ENCODE measurements at regions not wholly inside any gene's neighbourhood (a gene's known extent, or its start where the extent isn't known, plus 50 kb on each side); places are given as distances from the start of the nearest gene placed in this dataset.

DNA sequence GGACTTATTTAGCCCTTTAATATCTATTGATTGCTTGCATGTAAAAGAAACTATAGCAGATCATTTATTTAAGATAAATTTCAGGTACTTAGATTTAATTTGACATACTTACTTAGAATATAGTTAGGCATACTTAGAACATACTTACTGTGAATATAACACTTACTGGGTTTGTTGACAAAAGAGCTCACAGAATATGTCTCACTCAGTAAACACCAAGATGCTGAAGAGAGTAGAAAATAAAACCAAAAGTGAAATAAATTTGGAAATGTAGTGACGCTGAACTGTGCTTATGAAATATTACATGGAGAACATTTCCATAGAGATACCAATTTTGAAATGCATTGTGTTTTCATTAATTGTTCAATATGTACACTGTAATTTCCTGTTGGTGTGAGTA, 615.4 kb upstream of the MAN1A1 start:
- no peaks in the 10 kb centered on the region for H3K36me3 ChIP-seq (replicated peaks in 1 of 2; ENCODE audit: control insufficient read depth in 1 of 2, insufficient read depth in 2 of 2, low read length in 2 of 2)
- Mint-ChIP-seq H3K9me3 (peaks cover 0 to 7% (median 2%) of the 10 kb centered on the region in 7 donors), H3K4me3 (no peak overlapping the region), H3K4me1 (peaks cover 5% of the 10 kb centered on the region), H3K36me3 (no peaks in the 10 kb centered on the region), H3K27ac (no peak overlapping the region), H3K27me3 (ENCODE audit: low read depth in 3 of 3) (no peaks in the 10 kb centered on the region)
- no peaks in the 10 kb centered on the region for H3K79me2 ChIP-seq (ENCODE audit: insufficient read depth, low read length)
- WGBS (ENCODE audit: insufficient coverage) = no CpG with 5 or more reads among the region's 1 CpG
- H3K27ac ChIP-seq (ENCODE audit: low read depth in 1 of 2, low read length in 2 of 2) = no peak overlapping the region
- TF ChIP-seq, protein P1, sequence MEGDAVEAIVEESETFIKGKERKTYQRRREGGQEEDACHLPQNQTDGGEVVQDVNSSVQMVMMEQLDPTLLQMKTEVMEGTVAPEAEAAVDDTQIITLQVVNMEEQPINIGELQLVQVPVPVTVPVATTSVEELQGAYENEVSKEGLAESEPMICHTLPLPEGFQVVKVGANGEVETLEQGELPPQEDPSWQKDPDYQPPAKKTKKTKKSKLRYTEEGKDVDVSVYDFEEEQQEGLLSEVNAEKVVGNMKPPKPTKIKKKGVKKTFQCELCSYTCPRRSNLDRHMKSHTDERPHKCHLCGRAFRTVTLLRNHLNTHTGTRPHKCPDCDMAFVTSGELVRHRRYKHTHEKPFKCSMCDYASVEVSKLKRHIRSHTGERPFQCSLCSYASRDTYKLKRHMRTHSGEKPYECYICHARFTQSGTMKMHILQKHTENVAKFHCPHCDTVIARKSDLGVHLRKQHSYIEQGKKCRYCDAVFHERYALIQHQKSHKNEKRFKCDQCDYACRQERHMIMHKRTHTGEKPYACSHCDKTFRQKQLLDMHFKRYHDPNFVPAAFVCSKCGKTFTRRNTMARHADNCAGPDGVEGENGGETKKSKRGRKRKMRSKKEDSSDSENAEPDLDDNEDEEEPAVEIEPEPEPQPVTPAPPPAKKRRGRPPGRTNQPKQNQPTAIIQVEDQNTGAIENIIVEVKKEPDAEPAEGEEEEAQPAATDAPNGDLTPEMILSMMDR (IDR thresholded peaks at IDR 0.05) = no peak
- H3K4me1 ChIP-seq (ENCODE audit: control insufficient read depth in 1 of 2, insufficient read depth in 2 of 2, low read length in 2 of 2) = no peaks in the 10 kb centered on the region
- intact Hi-C loops (cut with micrococcal nuclease) = no loop called here
- no peak for DNase-seq
- peaks cover 0 to 9% of the 10 kb centered on the region in 2 donors for H3K9me3 ChIP-seq (replicated peaks in 1 of 2; ENCODE audit: control insufficient read depth in 1 of 2, insufficient read depth in 1 of 2, low read length in 2 of 2)
- H3K9ac ChIP-seq (ENCODE audit: insufficient read depth, low read length, poor library complexity, severe bottlenecking) = no peak overlapping the region
- no peak overlapping the region for H2AFZ ChIP-seq (ENCODE audit: insufficient read depth, low read depth, low read length, poor library complexity, severe bottlenecking)
- H3K4me2 ChIP-seq (replicated peaks; ENCODE audit: extremely low read depth, low read length, poor library complexity, severe bottlenecking) = no peak overlapping the region
- H3K4me3 ChIP-seq (replicated peaks in 1 of 3; ENCODE audit: low read depth in 2 of 3, low read length in 3 of 3) = no peak overlapping the region
- H4K20me1 ChIP-seq (ENCODE audit: insufficient read depth, low read length) = no peaks in the 10 kb centered on the region
- H3K27me3 ChIP-seq (ENCODE audit: control insufficient read depth in 2 of 2, insufficient read depth in 2 of 2, low read length in 2 of 2) = no peaks in the 10 kb centered on the region

DNA sequence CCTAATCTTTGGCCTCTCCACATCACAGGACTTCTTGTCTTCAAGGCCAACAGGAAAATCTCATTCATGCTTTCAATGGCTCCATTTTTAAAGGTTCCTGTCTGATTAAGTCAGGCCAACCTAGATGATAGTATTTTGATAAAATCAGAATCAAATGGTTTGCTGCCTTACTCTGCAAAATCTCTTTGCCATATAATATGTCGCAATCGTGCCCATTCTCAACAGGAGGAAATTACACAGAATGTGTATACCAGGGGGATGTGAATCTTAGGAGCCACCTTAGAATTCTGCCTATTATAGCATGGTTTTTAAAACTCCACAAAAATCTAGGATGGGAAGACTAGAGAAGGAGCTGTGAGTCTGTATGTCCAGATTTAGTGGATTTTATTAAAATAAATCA, 612.9 kb upstream of the MAN1A1 start:
- Histone ChIP-seq H3K4me3 (replicated peaks in 1 of 3; ENCODE audit: low read depth in 2 of 3, low read length in 3 of 3) (no peak overlapping the region), H3K9ac (ENCODE audit: insufficient read depth, low read length, poor library complexity, severe bottlenecking) (no peak overlapping the region), H3K27me3 (ENCODE audit: control insufficient read depth in 2 of 2, insufficient read depth in 2 of 2, low read length in 2 of 2) (no peaks in the 10 kb centered on the region), H3K36me3 (replicated peaks in 1 of 2; ENCODE audit: control insufficient read depth in 1 of 2, insufficient read depth in 2 of 2, low read length in 2 of 2) (no peaks in the 10 kb centered on the region), H3K27ac (ENCODE audit: low read depth in 1 of 2, low read length in 2 of 2) (no peak overlapping the region), H3K79me2 (ENCODE audit: insufficient read depth, low read length) (no peaks in the 10 kb centered on the region), H3K4me2 (replicated peaks; ENCODE audit: extremely low read depth, low read length, poor library complexity, severe bottlenecking) (no peak overlapping the region), H3K4me1 (ENCODE audit: control insufficient read depth in 1 of 2, insufficient read depth in 2 of 2, low read length in 2 of 2) (no peaks in the 10 kb centered on the region), H4K20me1 (ENCODE audit: insufficient read depth, low read length) (no peaks in the 10 kb centered on the region), H3K9me3 (replicated peaks in 1 of 2; ENCODE audit: control insufficient read depth in 1 of 2, insufficient read depth in 1 of 2, low read length in 2 of 2) (peaks cover 0 to 9% of the 10 kb centered on the region in 2 donors), H2AFZ (ENCODE audit: insufficient read depth, low read depth, low read length, poor library complexity, severe bottlenecking) (no peak overlapping the region)
- Mint-ChIP-seq H3K9me3 (peaks cover 0 to 5% (median 2%) of the 10 kb centered on the region in 7 donors), H3K27ac (no peak overlapping the region), H3K4me3 (no peak overlapping the region), H3K27me3 (ENCODE audit: low read depth in 3 of 3) (no peaks in the 10 kb centered on the region), H3K4me1 (peaks cover 5% of the 10 kb centered on the region), H3K36me3 (no peaks in the 10 kb centered on the region)
- no CpG with 5 or more reads among the region's 2 CpGs for WGBS (ENCODE audit: insufficient coverage)
- DNase-seq = no peak
- TF ChIP-seq, protein P1 (IDR thresholded peaks at IDR 0.05) = no peak
- intact Hi-C loops (cut with micrococcal nuclease) = no loop called here
